Neuronal stem cell (in vitro differentiated cells): ENCODE measurements at regions not wholly inside any gene's neighbourhood (a gene's known extent, or its start where the extent isn't known, plus 50 kb on each side); places are given as distances from the start of the nearest gene placed in this dataset.

Experiments used
- DNase-seq: peaks from one replicate; pipeline ENCODE4 v3.0.0-alpha.2; 2013; ENCODE audit warnings: low spot score
- H2AFZ ChIP-seq: one replicate; pipeline ENCODE4 v1.6.1; 2013; ENCODE audit warnings: mild to moderate bottlenecking, low read length, inconsistent platforms
- H2AK5ac ChIP-seq: 2 replicates; pipeline ENCODE4 v1.6.1; 2013; ENCODE audit warnings: low read depth, mild to moderate bottlenecking, inconsistent platforms, low read length, moderate library complexity, mixed read lengths
- H2BK120ac ChIP-seq: 2 replicates; pipeline ENCODE4 v1.6.1; 2013; ENCODE audit warnings: low read depth, mild to moderate bottlenecking, inconsistent platforms, low read length, moderate library complexity, mixed read lengths
- H2BK12ac ChIP-seq: one replicate; pipeline ENCODE4 v1.6.1; 2013; ENCODE audit warnings: low read length, inconsistent platforms
- H2BK15ac ChIP-seq: 2 replicates; pipeline ENCODE4 v1.6.1; 2013; ENCODE audit warnings: mild to moderate bottlenecking, low read length, inconsistent platforms, mixed read lengths
- H2BK5ac ChIP-seq: one replicate; pipeline ENCODE4 v1.6.1; 2013; ENCODE audit warnings: inconsistent platforms, mild to moderate bottlenecking, low read length, moderate library complexity
- H3K14ac ChIP-seq: one replicate; pipeline ENCODE4 v1.6.1; 2013; ENCODE audit warnings: low read length, inconsistent platforms
- H3K18ac ChIP-seq: 2 replicates; pipeline ENCODE4 v1.6.1; 2013; ENCODE audit warnings: low read length, inconsistent platforms
- H3K23ac ChIP-seq: 2 replicates; pipeline ENCODE4 v1.6.1; 2013; ENCODE audit warnings: low read depth, mild to moderate bottlenecking, mixed read lengths, low read length, inconsistent platforms; ENCODE audit not compliant: poor library complexity
- H3K27ac ChIP-seq: replicated peaks from 3 replicates; pipeline ENCODE4 v1.5.1; 2013; ENCODE audit warnings: low read length, inconsistent platforms
- H3K27me3 ChIP-seq, 3 experiments: 2 replicates each; pipeline ENCODE4 v1.6.1; 2013; ENCODE audit warnings: low read length in 3 of 3, mild to moderate bottlenecking in 2 of 3, inconsistent platforms in 1 of 3, low read depth in 1 of 3, mixed read lengths in 1 of 3, moderate library complexity in 1 of 3; ENCODE audit not compliant: control insufficient read depth in 3 of 3, insufficient read depth in 3 of 3
- H3K36me3 ChIP-seq, 2 donors: replicated peaks in 1 of 2; 2 replicates each; pipeline ENCODE4 v1.6.1; 2013; ENCODE audit warnings: low read length in 2 of 2; ENCODE audit not compliant: control insufficient read depth in 2 of 2, insufficient read depth in 2 of 2
- H3K4ac ChIP-seq: 2 replicates; pipeline ENCODE4 v1.6.1; 2013; ENCODE audit warnings: inconsistent platforms, mild to moderate bottlenecking, low read length, moderate library complexity
- H3K4me1 ChIP-seq, 2 donors: 1 replicate in 1 of 2; 2 replicates in 1 of 2; pipeline ENCODE4 v1.6.1; 2013; ENCODE audit warnings: low read length in 2 of 2, low read depth in 1 of 2; ENCODE audit not compliant: control insufficient read depth in 2 of 2, insufficient read depth in 1 of 2
- H3K4me2 ChIP-seq: one replicate; pipeline ENCODE4 v1.6.1; 2013; ENCODE audit warnings: mild to moderate bottlenecking, low read length, inconsistent platforms; ENCODE audit not compliant: insufficient read depth, poor library complexity, severe bottlenecking
- H3K4me3 ChIP-seq, 2 donors: 2 replicates each; pipeline ENCODE4 v1.5.1; 2013; ENCODE audit warnings: low read length in 2 of 2, mild to moderate bottlenecking in 2 of 2, inconsistent platforms in 1 of 2, moderate library complexity in 1 of 2
- H3K79me1 ChIP-seq: one replicate; pipeline ENCODE4 v1.6.1; 2013; ENCODE audit warnings: low read depth, mild to moderate bottlenecking, inconsistent platforms, low read length, moderate library complexity
- H3K9ac ChIP-seq: one replicate; pipeline ENCODE4 v1.6.1; 2013; ENCODE audit warnings: mild to moderate bottlenecking, low read depth, low read length, inconsistent platforms; ENCODE audit not compliant: poor library complexity
- H3K9me3 ChIP-seq, 2 donors: replicated peaks in 1 of 2; 2 replicates each; pipeline versions ENCODE3 to v1.6.1; 2013; ENCODE audit warnings: low read length in 2 of 2, mild to moderate bottlenecking in 2 of 2, inconsistent platforms in 1 of 2, low read depth in 1 of 2, mixed read lengths in 1 of 2, moderate library complexity in 1 of 2; ENCODE audit not compliant: control insufficient read depth in 2 of 2, insufficient read depth in 1 of 2
- H4K8ac ChIP-seq: one replicate; pipeline ENCODE4 v1.6.1; 2013; ENCODE audit warnings: low read depth, mild to moderate bottlenecking, inconsistent platforms, low read length, moderate library complexity
- H4K91ac ChIP-seq: one replicate; pipeline ENCODE4 v1.6.1; 2013; ENCODE audit warnings: low read length, low read depth, mild to moderate bottlenecking, inconsistent platforms; ENCODE audit not compliant: poor library complexity
- WGBS, 2 donors: extraction: QIAGEN DNeasy Blood & Tissue Kit; methylation state at CpG; one replicate each; pipeline ENCODE4 v1.1.7; 2013; ENCODE audit warnings: missing lambda C conversion rate in 2 of 2, mixed read lengths in 1 of 2; ENCODE audit not compliant: insufficient read length in 2 of 2, insufficient replicate concordance in 1 of 2; ENCODE audit errors: extremely low coverage in 2 of 2; 5-methylcytosine and 5-hydroxymethylcytosine counted together

- Histone ChIP-seq H3K36me3 (no peaks in the 10 kb centered on the region), H3K79me1 (no peaks in the 10 kb centered on the region), H4K8ac (no peak overlapping the region), H2BK12ac (no peak overlapping the region), H3K23ac (no peak overlapping the region), H3K4me3 (no peak overlapping the region), H2BK5ac (no peak overlapping the region), H3K4me1 (no peaks in the 10 kb centered on the region), H3K18ac (no peak overlapping the region), H2AK5ac (no peak overlapping the region), H3K9ac (no peak overlapping the region), H2BK15ac (no peak overlapping the region), H3K4me2 (no peak overlapping the region), H3K4ac (no peak overlapping the region), H3K27ac (no peak overlapping the region), H4K91ac (no peak overlapping the region), H3K27me3 (no peaks in the 10 kb centered on the region), H2BK120ac (no peak overlapping the region), H3K9me3 (no peaks in the 10 kb centered on the region), H3K14ac (no peak overlapping the region), H2AFZ (no peak overlapping the region)
- no peak for DNase-seq
- no CpG with 5 or more reads among the region's 2 CpGs for WGBS, 2 donors
Measured at GRCh38 chr11:96713301-96713700, 323.5 kb downstream of the JRKL start.

DNA sequence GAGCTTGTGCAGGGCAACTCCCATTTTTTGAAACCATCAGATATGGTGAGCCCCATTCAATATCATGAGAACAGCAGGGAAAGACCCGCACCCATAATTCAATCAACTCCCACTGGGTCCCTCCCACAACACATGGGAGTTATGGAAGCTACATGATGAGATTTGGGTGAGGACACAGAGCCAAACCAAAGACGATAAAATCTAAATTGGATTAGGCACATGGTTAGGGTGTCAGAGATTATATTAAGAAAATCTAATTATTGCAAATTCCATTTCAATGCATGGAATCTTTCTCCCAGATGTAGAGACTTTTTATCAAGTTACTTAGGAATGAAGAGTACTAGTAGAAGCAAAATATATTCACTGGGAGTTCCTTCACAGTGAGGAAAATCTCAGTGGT, 324.9 kb downstream of the JRKL start:
- H4K91ac ChIP-seq: no peak overlapping the region
- no peak overlapping the region for H2BK15ac ChIP-seq
- no peaks in the 10 kb centered on the region for H3K9me3 ChIP-seq
- no peak overlapping the region for H3K9ac ChIP-seq
- DNase-seq: no peak
- H3K27ac ChIP-seq: no peak overlapping the region
- no peaks in the 10 kb centered on the region for H3K36me3 ChIP-seq
- no peaks in the 10 kb centered on the region for H3K4me1 ChIP-seq
- H3K4ac ChIP-seq: no peak overlapping the region
- no peak overlapping the region for H2BK5ac ChIP-seq
- H3K14ac ChIP-seq: no peak overlapping the region
- no peak overlapping the region for H3K23ac ChIP-seq
- no peak overlapping the region for H2BK12ac ChIP-seq
- H2AFZ ChIP-seq: no peak overlapping the region
- WGBS, 2 donors: no CpG with 5 or more reads among the region's 2 CpGs
- no peak overlapping the region for H3K18ac ChIP-seq
- no peak overlapping the region for H2AK5ac ChIP-seq
- no peaks in the 10 kb centered on the region for H3K27me3 ChIP-seq
- no peaks in the 10 kb centered on the region for H3K79me1 ChIP-seq
- no peak overlapping the region for H3K4me3 ChIP-seq
- H4K8ac ChIP-seq: no peak overlapping the region
- H2BK120ac ChIP-seq: no peak overlapping the region
- no peak overlapping the region for H3K4me2 ChIP-seq

GRCh38 chr11:96715208-96715607, 325.4 kb downstream of the JRKL start:
- H3K4me3 ChIP-seq: no peak overlapping the region
- no peaks in the 10 kb centered on the region for H3K9me3 ChIP-seq
- H4K91ac ChIP-seq: no peak overlapping the region
- no peak for DNase-seq
- no peak overlapping the region for H3K14ac ChIP-seq
- H3K9ac ChIP-seq: no peak overlapping the region
- no peak overlapping the region for H3K4me2 ChIP-seq
- no peaks in the 10 kb centered on the region for H3K4me1 ChIP-seq
- H3K27ac ChIP-seq: no peak overlapping the region
- no CpG with 5 or more reads among the region's 3 CpGs for WGBS, 2 donors
- H3K23ac ChIP-seq: no peak overlapping the region
- H2BK12ac ChIP-seq: no peak overlapping the region
- no peak overlapping the region for H2BK15ac ChIP-seq
- H2BK5ac ChIP-seq: no peak overlapping the region
- no peaks in the 10 kb centered on the region for H3K79me1 ChIP-seq
- H2AK5ac ChIP-seq: no peak overlapping the region
- H3K4ac ChIP-seq: no peak overlapping the region
- H3K36me3 ChIP-seq: no peaks in the 10 kb centered on the region
- no peak overlapping the region for H2BK120ac ChIP-seq
- no peak overlapping the region for H4K8ac ChIP-seq
- no peaks in the 10 kb centered on the region for H3K27me3 ChIP-seq
- no peak overlapping the region for H3K18ac ChIP-seq
- no peak overlapping the region for H2AFZ ChIP-seq

GRCh38 chr11:96736601-96737000, 346.8 kb downstream of the JRKL start:
- Histone ChIP-seq H4K8ac (no peak overlapping the region), H3K36me3 (no peaks in the 10 kb centered on the region), H4K91ac (no peak overlapping the region), H3K9ac (no peak overlapping the region), H3K23ac (no peak overlapping the region), H2BK15ac (no peak overlapping the region), H2AFZ (no peak overlapping the region), H2AK5ac (no peak overlapping the region), H3K14ac (no peak overlapping the region), H2BK5ac (no peak overlapping the region), H3K18ac (no peak overlapping the region), H3K79me1 (no peaks in the 10 kb centered on the region), H3K4ac (no peak overlapping the region), H2BK12ac (no peak overlapping the region), H3K4me2 (no peak overlapping the region), H3K9me3 (no peaks in the 10 kb centered on the region), H3K4me1 (no peaks in the 10 kb centered on the region), H3K27me3 (no peaks in the 10 kb centered on the region), H2BK120ac (no peak overlapping the region), H3K4me3 (no peak overlapping the region), H3K27ac (no peak overlapping the region)
- DNase-seq: no peak
- no CpG with 5 or more reads among the region's 1 CpG for WGBS, 2 donors
